Stomach smooth muscle (tissue), 2 donors: ENCODE measurements at regions not wholly inside any gene's neighbourhood (a gene's known extent, or its start where the extent isn't known, plus 50 kb on each side); places are given as distances from the start of the nearest gene placed in this dataset.

Experiments used
- H3K27ac ChIP-seq: one replicate; pipeline ENCODE4 v1.7.0; 2013; ENCODE audit warnings: mild to moderate bottlenecking, low read length, inconsistent platforms
- H3K27me3 ChIP-seq, 2 donors: one replicate each; pipeline ENCODE4 v1.7.0; 2013; ENCODE audit warnings: low read length in 2 of 2; ENCODE audit not compliant: insufficient read depth in 2 of 2, control insufficient read depth in 1 of 2
- H3K36me3 ChIP-seq, 2 donors: one replicate each; pipeline ENCODE4 v1.7.0; 2013; ENCODE audit warnings: low read length in 2 of 2; ENCODE audit not compliant: control insufficient read depth in 2 of 2, insufficient read depth in 2 of 2
- H3K4me1 ChIP-seq: one replicate; pipeline ENCODE4 v1.7.0; 2013; ENCODE audit warnings: low read length; ENCODE audit not compliant: control insufficient read depth, insufficient read depth
- H3K4me3 ChIP-seq, 2 donors: one replicate each; pipeline ENCODE4 v1.7.0; 2013; ENCODE audit warnings: low read length in 2 of 2
- H3K9ac ChIP-seq, 2 donors: one replicate each; pipeline ENCODE4 v1.7.0; 2013; ENCODE audit warnings: low read length in 2 of 2, mild to moderate bottlenecking in 1 of 2
- H3K9me3 ChIP-seq, 2 donors: one replicate each; pipeline ENCODE4 v1.7.0; 2013; ENCODE audit warnings: low read length in 2 of 2; ENCODE audit not compliant: control insufficient read depth in 2 of 2
- donor health status: healthy.
- donor health status: Pancreatic carcinoma.

GRCh38 chr6:97669191-97670031 is 386.4 kb upstream of the MMS22L start:
- no peaks in the 10 kb centered on the region for H3K36me3 ChIP-seq
- H3K27ac ChIP-seq = no peak overlapping the region
- H3K27me3 ChIP-seq = no peaks in the 10 kb centered on the region
- no peaks in the 10 kb centered on the region for H3K9me3 ChIP-seq
- no peaks in the 10 kb centered on the region for H3K4me1 ChIP-seq
- H3K4me3 ChIP-seq = peak overlapping the region; percentile 40 to 58
- H3K9ac ChIP-seq = no peak overlapping the region

GRCh38 chr6:97674802-97675201 is 391.8 kb upstream of the MMS22L start:
- no peak overlapping the region for H3K4me3 ChIP-seq
- H3K9ac ChIP-seq = no peak overlapping the region
- no peaks in the 10 kb centered on the region for H3K27me3 ChIP-seq
- no peaks in the 10 kb centered on the region for H3K36me3 ChIP-seq
- H3K4me1 ChIP-seq = no peaks in the 10 kb centered on the region
- H3K27ac ChIP-seq = no peak overlapping the region
- no peaks in the 10 kb centered on the region for H3K9me3 ChIP-seq

- H3K9ac ChIP-seq = no peak overlapping the region
Measured at GRCh38 chr6:97677626-97678025, 394.6 kb upstream of the MMS22L start.

GRCh38 chr6:97687916-97688315 is 404.9 kb upstream of the MMS22L start:
- no peaks in the 10 kb centered on the region for H3K4me1 ChIP-seq
- H3K9ac ChIP-seq = no peak overlapping the region
- H3K27me3 ChIP-seq = no peaks in the 10 kb centered on the region
- no peaks in the 10 kb centered on the region for H3K36me3 ChIP-seq
- H3K9me3 ChIP-seq = no peaks in the 10 kb centered on the region
- H3K4me3 ChIP-seq = no peak overlapping the region
- no peak overlapping the region for H3K27ac ChIP-seq

More at GRCh38 chr6:97677626-97678025, 394.6 kb upstream of the MMS22L start:
- Histone ChIP-seq H3K4me1 (no peaks in the 10 kb centered on the region), H3K27me3 (no peaks in the 10 kb centered on the region), H3K27ac (no peak overlapping the region), H3K36me3 (no peaks in the 10 kb centered on the region), H3K4me3 (no peak overlapping the region), H3K9me3 (no peaks in the 10 kb centered on the region)

- Histone ChIP-seq H3K9ac (no peak overlapping the region), H3K27ac (no peak overlapping the region), H3K27me3 (no peaks in the 10 kb centered on the region), H3K4me1 (no peaks in the 10 kb centered on the region), H3K36me3 (no peaks in the 10 kb centered on the region), H3K9me3 (no peaks in the 10 kb centered on the region), H3K4me3 (no peak overlapping the region)
Measured at GRCh38 chr6:97689078-97689754, 406.2 kb upstream of the MMS22L start.

- Histone ChIP-seq H3K9me3 (no peaks in the 10 kb centered on the region), H3K36me3 (no peaks in the 10 kb centered on the region), H3K4me3 (no peak overlapping the region), H3K4me1 (no peaks in the 10 kb centered on the region), H3K27me3 (no peaks in the 10 kb centered on the region), H3K9ac (no peak overlapping the region), H3K27ac (no peak overlapping the region)
Measured at GRCh38 chr6:97697456-97697855, 414.4 kb upstream of the MMS22L start.

- H3K27ac ChIP-seq = no peak overlapping the region
- no peak overlapping the region for H3K4me3 ChIP-seq
- H3K27me3 ChIP-seq = no peaks in the 10 kb centered on the region
- H3K36me3 ChIP-seq = no peaks in the 10 kb centered on the region
- H3K9ac ChIP-seq = no peak overlapping the region
- H3K9me3 ChIP-seq = no peaks in the 10 kb centered on the region
- H3K4me1 ChIP-seq = no peaks in the 10 kb centered on the region
Measured at GRCh38 chr6:97701801-97702200, 418.8 kb upstream of the MMS22L start.

GRCh38 chr6:97702248-97702647 is 419.2 kb upstream of the MMS22L start:
- Histone ChIP-seq H3K9ac (no peak overlapping the region), H3K4me3 (no peak overlapping the region), H3K9me3 (no peaks in the 10 kb centered on the region), H3K4me1 (no peaks in the 10 kb centered on the region), H3K27me3 (no peaks in the 10 kb centered on the region), H3K27ac (no peak overlapping the region), H3K36me3 (no peaks in the 10 kb centered on the region)

- Histone ChIP-seq H3K27ac (no peak overlapping the region), H3K9me3 (no peaks in the 10 kb centered on the region), H3K4me3 (no peak overlapping the region), H3K4me1 (no peaks in the 10 kb centered on the region), H3K9ac (no peak overlapping the region), H3K36me3 (no peaks in the 10 kb centered on the region), H3K27me3 (no peaks in the 10 kb centered on the region)
Measured at GRCh38 chr6:97703661-97704060, 420.6 kb upstream of the MMS22L start.

GRCh38 chr6:97705568-97705967 is 422.6 kb upstream of the MMS22L start:
- Histone ChIP-seq H3K4me1 (no peaks in the 10 kb centered on the region), H3K9ac (no peak overlapping the region), H3K9me3 (no peaks in the 10 kb centered on the region), H3K36me3 (no peaks in the 10 kb centered on the region), H3K27me3 (no peaks in the 10 kb centered on the region), H3K27ac (no peak overlapping the region), H3K4me3 (no peak overlapping the region)

- H3K4me1 ChIP-seq = no peaks in the 10 kb centered on the region
- H3K4me3 ChIP-seq = no peak overlapping the region
- H3K9me3 ChIP-seq = no peaks in the 10 kb centered on the region
- no peak overlapping the region for H3K27ac ChIP-seq
- no peak overlapping the region for H3K9ac ChIP-seq
- no peaks in the 10 kb centered on the region for H3K36me3 ChIP-seq
- H3K27me3 ChIP-seq = no peaks in the 10 kb centered on the region
Measured at GRCh38 chr6:97712751-97713150, 429.7 kb upstream of the MMS22L start.
